GM18517 (cell line): ENCODE measurements at regions not wholly inside any gene's neighbourhood (a gene's known extent, or its start where the extent isn't known, plus 50 kb on each side); places are given as distances from the start of the nearest gene placed in this dataset.
"Not testable (repeated sequence)": the region's sequence is repeated elsewhere in the genome, so short reads cannot be mapped to it uniquely, and the experiment has no call there.

Experiments
- ATAC-seq: cut with Tn5 transposase; IDR thresholded peaks from one replicate; pipeline ENCODE4 v1.9.1; 2021; ENCODE audit warnings: mild to moderate bottlenecking, moderate library complexity; ENCODE audit not compliant: unreplicated experiment

DNA sequence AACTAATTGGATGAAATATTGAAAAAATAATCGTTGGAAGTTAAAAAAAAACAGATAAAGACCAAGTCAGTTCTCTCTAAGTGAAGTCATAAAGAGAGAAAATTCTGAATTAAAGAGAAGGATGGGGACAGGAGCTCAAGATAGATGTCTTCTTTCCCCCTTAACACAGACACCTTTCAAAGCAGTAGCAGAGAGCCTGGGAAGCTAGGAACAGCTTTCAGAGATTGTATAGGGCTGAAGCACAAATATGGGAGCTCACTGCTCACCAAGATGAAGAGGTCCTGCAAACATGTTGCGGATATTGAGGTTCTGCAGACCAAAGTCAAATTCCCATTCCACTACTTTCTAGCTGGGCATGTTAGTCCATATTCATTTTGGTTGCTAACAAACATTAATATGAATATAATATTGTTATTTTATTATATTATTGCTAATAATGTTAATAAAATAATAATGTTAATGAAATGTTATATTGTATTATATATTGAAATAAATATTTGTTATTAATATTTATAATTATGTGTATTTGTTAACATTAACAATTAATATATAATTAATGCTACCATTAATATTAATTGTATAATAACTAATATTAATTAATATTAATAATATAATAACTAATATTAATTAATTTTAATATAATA, 319.1 kb downstream of the OXSM start:
- ATAC-seq: no peak

DNA sequence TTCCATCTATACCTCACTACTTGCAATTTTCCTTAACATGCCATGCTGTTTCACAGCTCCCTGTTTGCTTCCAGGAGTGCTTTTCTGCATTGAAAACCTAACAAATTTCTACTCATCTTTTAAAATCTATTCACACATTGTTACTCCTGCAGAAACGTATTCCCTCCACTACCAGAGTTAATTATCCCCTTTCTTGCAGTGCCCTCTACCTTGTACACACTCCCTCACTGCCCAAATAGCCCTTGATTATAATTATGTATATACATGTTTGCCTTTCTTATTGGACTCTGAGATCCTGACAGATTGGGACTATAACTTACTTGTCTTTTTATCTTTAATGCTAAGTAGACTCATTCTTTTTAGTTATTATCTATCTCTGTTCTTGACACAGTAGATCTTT, 325.0 kb downstream of the OXSM start:
- ATAC-seq: no peak

DNA sequence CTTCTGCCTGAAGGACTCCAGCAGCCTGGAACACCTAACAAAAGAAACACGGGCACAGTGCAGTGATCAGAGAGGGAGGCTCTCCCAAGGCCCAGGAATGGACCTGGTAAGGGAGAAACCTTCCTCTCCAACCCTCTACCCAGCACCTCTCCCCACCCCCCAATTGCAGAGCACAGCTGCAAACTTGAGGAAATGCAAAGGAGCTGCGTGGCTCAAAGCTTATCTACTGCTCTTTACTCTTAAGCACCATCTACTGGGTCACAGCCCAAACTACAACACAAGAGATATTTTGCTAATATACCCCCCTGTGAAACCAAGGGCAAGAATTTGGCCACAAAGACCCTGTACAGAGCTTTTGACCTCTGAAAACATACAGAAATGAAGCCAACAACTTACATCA, 328.3 kb downstream of the OXSM start:
- ATAC-seq: peak; percentile 70

DNA sequence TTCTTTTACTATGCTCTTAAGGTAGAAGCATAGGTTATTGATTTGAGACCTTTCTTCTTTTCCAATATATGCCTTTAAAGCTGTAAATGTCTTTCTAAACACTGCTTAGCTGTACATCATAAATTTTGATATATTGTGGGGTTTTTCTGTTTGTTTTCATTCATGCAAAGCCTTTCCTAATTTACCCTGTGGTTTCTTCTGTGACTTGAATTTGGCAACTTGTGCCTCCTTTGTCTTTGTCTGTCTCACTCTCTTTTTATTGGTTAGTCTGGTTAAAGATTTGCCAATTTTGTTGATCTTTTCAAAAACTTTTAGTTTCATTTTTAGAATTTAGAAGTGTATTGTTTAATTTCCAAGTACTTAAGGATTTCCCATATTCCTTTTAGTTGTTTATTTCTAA, 343.1 kb downstream of the OXSM start:
- ATAC-seq: no peak

DNA sequence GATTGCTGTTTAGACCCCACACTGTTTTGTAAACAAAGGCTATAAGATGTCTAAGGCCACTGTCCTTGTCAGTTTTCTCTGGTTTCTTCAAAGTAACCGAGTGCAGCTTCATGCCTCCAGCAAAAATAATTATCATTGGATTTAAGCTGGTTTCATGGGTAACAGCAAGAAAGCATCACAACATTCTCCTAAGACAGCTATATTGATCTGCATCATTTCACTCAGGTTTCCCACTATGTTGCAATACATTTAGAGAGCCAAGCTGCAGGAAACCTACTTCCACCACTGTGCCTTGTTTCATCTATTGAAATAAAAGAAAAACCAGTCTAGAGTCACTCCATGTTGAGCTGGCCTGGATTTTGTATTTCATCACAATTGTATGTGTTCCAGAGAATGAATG, 351.4 kb downstream of the OXSM start:
- no peak for ATAC-seq

DNA sequence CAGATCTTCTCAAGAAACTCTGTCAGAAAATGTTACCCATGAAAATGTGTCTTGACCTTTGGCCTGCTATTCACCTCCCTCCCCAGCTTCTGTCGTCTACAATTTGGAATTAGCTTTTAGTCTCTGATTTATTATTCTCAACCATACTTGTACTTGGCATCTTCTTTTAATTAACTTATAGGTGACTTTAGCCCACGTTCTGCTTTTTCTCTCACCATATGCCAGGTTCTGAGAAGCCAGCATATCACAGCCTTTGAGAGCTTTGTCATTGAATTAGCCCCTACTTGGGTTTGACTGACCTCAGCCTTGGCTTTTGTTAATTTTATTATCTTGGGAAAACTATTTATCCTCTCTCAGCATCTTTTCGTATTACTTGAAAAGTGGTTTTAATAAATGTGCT, 355.9 kb downstream of the OXSM start:
- ATAC-seq: no peak

DNA sequence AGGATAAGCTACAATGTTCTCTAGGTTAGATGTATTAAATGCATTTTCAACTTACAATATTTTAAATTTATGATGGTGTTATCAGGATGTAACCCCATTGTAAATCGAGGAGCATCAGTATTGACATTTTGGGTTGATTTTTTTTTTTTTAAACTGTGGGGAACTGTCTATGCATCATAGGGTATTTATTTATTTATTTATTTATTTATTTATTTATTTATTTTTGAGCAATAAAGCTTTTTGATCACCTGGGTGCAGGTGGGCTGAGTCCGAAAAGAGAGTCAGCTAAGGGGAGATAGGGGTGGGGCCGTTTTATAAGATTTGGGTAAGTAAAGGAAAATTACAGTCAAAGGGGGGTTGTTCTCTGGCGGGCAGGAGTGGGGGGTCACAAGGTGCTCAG, 367.5 kb downstream of the OXSM start:
- ATAC-seq: not testable (repeated sequence)

DNA sequence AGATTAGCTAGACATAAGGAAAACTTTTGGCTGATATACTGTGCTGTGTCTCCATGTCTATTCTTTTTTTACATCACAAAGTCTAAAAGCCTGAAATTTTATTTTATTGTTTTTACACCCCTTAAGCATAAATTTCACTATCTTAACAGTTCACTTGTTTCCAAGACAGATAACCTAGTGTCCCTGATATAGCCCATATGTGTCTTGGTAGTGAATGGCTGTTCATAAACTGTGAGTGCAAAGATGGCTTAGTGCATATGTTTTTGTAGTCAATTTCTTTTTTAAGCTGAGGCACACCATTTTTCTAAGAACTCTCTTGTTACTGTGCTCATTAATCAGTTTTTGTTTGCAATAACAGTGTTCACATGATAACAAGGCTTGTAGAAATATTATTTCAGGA, 381.1 kb downstream of the OXSM start:
- no peak for ATAC-seq

DNA sequence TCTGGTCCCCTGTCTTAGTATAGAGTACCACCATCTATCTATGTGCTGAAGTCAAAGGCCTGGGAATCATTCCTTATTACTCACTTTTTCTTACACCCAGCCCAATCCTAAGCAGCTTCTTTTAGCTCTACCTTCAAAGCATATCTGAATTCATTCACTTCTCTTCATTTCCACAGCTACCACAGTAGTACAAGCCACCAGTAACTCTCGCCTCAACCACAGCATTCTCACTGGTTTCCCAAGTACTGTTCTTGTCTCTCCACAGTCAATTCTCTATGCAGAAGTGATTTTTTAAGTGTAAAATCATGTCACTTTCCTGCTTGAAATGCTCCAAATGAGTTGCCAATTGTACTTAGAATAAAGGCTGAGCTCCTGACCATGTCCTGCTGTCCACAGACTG, 401.7 kb downstream of the OXSM start:
- no peak for ATAC-seq

DNA sequence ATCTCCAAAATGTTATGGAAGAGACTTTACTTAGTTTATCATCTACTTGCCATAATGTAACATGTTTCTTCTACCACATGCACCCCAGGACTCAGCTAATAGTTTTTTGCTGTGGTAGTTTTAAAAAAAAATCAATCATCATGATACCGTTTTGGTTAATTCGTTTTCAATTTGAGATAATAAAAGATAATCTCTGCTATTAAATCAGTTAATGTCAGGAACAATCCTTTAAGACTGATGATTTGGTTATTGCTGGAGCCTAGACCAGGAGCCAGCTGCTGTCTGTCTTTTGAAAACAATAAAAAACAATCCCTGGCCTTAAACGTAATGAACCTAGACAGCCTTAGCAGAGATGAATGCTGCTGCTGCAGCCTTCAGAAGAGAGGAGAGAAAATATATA, 403.7 kb downstream of the OXSM start:
- no peak for ATAC-seq

DNA sequence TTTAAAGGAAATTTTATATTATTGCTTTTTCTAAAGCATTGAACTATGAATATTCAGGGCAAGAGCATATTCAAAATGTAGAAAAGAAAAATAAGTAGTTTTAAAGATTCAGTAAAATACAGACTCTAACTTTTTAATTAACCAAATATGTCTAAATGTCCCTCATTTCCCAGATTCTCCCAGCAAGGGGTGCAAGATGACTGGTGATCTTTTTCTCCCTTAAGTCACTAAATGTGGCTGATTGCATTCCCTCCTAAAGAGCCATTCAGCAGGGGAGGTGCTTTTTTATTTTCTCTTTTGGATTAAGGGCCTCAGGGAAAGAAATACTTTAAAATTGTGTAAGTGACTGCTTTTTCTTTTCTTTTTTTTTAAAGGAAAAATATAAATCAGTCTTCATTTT, 406.9 kb downstream of the OXSM start:
- no peak for ATAC-seq

DNA sequence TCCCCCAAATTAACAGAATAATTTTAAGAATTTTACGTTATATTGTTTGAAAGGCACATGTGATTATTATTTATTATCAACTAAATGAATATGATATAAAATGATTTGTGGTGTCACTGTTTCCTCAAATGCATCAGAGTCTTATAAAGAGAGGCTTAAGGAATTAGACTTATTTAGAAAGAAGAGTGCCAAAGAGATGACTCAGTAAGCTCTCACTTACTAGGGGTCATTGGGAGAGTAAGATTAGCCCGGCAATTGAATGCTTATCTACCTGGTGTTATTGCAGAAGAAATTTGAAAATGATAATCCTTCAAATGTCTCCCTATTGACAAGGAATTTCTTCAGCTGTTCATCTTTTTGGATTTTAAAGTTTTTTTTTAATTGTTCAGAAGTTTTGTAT, 408.7 kb downstream of the OXSM start:
- ATAC-seq: no peak

DNA sequence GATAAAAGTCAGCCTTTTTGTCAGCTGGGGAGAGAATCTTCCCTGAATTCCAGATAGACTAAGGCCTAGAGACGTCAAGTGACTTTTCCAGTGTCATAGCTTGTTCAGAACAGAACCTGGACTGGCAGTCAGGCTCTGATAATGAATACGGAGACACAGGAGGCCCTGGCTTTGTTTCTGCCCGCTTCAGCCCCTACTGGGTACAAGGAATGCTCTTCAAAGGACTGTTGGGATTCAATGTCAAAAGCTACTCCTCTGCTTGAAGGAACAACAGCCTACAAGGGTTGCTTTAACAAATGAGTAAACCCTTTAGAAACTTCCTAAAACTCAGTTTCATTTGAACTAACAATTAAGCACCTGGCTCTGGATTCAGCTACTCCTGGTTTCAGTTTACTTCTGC, 412.3 kb downstream of the OXSM start:
- no peak for ATAC-seq

DNA sequence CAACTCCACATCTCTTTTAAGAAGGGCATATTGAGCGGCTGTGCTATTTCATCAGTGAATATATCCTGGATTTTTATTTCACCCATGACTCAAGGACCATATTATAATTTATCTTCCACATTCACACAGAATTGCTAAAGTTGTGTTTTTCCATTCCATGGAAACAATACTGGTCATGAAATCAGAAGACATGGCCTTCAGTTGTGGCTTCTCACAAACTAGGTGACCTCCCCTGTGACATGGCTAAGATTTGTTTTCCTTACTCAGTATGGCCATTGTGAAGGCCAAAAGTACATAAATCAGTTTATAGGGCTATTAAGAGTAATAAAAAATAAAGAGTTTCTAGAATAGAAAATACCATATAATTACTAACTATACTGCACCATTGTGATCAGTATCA, 415.6 kb downstream of the OXSM start:
- ATAC-seq: no peak

DNA sequence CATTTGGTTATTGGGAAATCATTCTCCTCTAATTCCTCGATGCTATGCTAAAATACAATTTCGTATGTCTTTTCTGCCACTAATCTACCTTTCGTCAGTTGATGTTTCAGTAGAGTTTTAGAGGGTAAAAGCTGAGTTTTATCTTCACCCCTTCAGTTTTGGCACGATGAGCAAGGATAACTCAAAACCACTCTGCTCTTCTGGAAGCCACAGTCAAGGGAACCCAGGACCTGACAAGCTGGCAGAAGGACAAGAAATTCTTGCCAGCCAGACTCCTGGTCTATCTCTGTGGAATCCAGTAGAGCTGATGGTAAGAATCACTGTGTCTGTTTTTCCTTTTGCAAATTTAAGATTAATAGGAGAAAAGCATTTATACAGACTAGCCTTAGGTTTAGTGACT, 414.4 kb upstream of the LRRC3B start:
- no peak for ATAC-seq

DNA sequence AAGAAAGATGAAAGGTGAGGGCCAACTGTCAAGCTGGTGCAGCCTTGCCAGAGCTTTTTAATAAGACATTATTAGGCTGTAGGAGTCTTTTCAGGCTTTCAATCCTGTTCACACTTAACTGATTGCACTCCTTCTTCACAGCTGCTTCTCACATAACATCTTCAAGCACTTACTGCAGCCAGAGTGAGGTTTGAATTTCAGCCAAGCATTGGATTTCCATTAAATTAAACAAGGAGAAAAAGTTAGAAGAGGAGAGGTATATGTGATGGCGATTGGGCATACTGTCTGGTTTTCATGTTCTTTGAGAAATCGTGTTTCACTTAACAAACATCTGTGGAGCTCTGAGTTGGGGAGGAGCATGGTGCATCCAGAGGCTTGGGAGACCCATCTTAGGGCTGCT, 392.8 kb upstream of the LRRC3B start:
- no peak for ATAC-seq

DNA sequence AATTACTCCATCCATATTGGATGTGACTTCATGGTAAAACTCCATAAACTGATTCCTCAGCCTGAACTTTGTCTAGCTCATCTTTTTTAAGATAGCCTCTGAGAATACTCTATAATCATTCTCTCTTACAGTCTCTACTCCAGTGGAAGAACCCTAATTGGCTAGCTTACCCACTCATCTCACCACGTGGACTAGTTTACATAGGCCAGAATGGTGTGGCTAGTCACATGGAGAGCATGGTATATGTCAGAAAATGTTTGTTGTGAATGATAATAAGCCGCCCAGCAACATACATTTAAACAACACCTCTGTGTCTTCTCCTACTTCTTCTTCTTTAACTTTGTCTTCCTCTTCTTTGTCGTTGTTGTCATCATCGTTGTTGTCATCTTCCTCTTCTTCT, 389.2 kb upstream of the LRRC3B start:
- no peak for ATAC-seq

DNA sequence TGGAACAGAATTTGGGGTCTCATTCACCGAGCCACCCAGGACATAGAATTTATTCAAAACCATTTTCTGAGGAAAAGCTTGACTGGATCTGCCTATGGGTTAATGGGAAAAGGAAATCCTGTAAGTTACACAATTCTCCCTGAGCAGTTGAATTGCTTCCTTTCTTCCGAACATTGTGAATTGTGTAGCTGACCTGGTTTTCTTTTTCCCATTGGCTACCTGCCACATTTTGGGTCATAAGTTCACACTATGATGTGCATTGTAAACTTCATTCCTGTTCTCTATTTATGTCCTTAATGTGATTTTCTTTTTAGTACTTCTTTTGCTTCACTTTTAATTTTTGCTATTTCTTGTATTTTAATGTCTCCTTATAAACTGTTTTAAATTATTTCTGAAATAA, 386.0 kb upstream of the LRRC3B start:
- no peak for ATAC-seq

DNA sequence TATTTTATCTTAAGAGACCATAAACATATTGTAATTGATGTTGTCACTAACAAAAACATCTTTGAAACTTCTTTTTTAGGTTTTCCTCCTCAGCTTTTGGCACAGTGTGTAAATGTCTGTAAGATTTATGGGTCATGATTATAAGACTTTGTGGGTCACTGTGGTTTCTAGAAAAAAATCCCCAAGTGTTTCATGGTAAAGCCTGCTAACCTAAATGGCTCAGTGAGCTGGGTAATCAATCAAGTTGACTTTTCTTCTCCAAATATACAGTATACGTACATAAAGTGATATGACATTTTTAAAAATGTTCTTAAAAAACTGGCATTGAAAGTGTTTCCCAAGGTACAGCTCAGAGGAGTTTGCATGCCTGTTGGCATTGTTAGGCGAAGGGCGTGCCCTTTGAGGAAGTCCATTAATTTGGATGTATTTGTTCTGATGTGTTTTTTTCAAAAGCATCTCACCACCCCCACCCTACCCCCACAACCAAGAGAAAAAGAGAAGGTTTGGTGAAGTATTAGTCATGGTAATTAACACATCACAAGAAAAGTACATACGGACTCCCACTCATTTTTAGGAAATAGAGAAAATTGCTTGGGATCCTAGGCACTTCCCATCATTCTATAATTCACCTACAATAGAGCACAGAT, 385.4 kb upstream of the LRRC3B start:
- ATAC-seq: no peak

DNA sequence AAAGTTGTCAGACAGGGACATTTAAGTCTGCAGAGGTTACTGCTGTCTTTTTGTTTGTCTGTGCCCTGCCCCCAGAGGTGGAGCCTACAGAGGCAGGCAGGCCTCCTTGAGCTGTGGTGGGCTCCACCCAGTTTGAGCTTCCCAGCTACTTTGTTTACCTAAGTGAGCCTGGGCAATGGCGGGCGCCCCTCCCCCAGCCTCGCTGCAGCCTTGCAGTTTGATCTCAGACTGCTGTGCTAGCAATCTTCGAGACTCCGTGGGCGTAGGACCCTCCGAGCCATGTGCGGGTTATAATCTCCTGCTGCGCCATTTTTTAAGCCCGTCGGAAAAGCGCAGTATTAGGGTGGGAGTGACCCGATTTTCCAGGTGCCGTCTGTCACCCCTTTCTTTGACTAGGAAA, 378.0 kb upstream of the LRRC3B start:
- not testable (repeated sequence) for ATAC-seq

DNA sequence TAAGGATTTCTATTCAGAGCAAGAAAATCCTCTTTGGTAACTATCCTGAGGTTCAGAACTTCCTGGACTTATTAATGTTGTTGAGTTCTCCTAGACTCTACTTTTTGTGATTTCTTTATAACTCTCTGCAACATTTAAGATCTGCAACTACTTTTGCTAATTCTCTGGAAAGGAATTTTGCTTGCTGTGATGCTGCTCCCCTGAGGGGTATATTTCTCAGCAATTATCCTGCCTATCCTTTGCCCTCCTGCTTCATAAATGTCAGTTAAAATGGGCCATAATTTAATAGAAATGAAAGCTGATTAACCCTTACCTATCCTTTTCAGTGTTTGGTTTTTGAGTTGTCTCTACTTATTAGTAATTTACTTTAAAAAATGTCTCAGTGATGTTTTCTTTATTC, 377.3 kb upstream of the LRRC3B start:
- no peak for ATAC-seq

DNA sequence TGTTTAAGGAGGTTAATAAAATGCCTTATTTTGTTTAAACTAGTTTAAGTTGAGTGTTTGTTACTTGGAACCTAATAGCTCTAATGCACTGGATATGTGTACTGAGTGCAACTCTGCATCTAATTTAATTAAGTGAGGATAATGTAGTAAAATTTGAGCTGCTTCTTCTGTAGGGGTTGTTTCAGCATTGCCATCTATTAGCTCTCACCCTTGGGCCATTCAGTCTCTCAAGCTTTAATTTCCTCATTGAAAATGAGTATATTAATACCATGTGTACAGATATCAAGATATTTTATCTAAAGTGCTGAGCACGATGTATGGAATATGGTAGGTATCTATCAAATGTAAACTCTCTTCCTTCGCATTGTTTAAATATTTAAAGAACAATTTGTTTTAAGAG, 375.7 kb upstream of the LRRC3B start:
- ATAC-seq: no peak

DNA sequence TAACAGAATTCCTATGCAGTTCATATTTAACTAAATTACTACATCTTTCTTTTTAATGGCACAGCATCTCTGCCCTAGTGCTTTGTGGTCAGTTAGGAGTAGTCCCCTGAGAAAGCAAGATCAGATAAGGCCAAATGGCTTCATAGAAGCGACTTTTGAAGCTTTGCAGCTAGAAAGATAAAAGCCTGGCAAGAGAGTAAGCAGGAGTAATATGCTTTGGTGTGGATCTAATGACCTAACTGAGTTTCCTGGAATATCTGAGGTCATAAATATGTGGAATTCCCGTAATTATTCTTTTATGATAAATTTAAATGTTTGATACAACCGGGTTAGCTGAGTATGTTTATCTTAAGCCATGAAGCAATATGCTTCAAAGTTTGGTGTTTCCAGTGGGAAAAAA, 374.9 kb upstream of the LRRC3B start:
- ATAC-seq: no peak
